Activated CD4-positive, CD25-positive, alpha-beta regulatory T cell (primary cell): ENCODE measurements at regions not wholly inside any gene's neighbourhood (a gene's known extent, or its start where the extent isn't known, plus 50 kb on each side); places are given as distances from the start of the nearest gene placed in this dataset.
"Not testable (repeated sequence)": the region's sequence is repeated elsewhere in the genome, so short reads cannot be mapped to it uniquely, and the experiment has no call there.

Source experiments
- DNase-seq, 4 experiments: peaks; one replicate each; lab custom pipeline; 2025; lab: John Stamatoyannopoulos, UW

GRCh38 chr6:167662075-167662880 is 164.4 kb upstream of the AFDN start:
- no peak for DNase-seq

GRCh38 chr6:167662881-167663205 is 163.9 kb upstream of the AFDN start:
- DNase-seq, result no peak

DNA sequence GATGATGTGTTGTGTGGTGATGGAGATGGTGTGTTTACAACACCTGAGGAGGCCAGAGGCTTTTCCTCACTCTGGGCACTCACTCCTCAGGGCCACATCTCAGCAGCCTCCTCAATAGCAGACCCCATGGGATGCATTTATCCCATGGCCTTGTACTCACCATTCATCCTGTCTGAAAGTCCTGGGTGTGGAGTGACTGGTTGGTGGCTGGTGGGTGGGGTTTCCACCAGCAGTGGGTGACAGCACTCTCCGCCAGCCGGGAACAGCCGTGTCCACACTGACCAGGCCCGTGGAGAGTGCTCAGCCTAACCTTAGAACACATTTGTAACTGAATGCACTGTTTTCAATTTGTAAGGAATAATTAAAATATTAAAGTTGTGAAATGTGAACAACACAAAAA is 163.4 kb upstream of the AFDN start:
- no peak for DNase-seq

DNA sequence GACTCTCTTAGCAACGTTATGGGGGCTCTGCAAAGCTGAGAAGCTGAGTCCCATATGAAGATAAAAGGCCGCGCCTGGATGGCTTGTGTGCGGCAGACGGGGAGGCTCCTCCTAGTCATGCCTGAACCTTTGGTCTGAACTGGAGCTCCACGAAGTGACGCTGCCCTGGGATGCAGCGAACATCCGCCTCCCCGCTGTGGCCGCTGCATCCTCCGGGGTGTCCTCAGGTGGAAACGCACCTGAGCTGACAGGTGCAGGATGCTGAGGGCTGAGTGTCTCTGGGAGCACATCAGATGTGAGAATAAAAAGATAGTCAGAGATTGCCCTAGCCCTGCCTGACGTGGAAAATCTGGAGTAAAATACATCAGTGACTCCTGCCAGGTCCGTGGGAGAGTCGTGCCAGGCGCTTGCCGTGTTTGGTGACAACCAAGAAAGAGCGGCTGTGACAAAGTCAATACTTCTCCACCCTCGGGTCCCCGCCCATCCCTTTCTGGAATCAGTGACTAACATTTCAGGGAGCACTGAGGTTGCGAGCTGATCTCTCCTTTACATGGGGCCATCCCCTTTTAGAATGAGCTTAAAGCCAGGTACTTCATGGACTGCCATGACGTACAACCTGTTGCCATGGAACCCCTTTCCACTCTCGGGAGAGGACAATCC is 162.8 kb upstream of the AFDN start:
- no peak for DNase-seq

GRCh38 chr6:167664678-167665660 is 161.7 kb upstream of the AFDN start:
- no peak for DNase-seq

- no peak for DNase-seq
These were observed 160.9 kb upstream of the AFDN start for GRCh38 chr6:167665698-167666330.

- no peak for DNase-seq
These were observed 160.0 kb upstream of the AFDN start for GRCh38 chr6:167666571-167667203.

DNA sequence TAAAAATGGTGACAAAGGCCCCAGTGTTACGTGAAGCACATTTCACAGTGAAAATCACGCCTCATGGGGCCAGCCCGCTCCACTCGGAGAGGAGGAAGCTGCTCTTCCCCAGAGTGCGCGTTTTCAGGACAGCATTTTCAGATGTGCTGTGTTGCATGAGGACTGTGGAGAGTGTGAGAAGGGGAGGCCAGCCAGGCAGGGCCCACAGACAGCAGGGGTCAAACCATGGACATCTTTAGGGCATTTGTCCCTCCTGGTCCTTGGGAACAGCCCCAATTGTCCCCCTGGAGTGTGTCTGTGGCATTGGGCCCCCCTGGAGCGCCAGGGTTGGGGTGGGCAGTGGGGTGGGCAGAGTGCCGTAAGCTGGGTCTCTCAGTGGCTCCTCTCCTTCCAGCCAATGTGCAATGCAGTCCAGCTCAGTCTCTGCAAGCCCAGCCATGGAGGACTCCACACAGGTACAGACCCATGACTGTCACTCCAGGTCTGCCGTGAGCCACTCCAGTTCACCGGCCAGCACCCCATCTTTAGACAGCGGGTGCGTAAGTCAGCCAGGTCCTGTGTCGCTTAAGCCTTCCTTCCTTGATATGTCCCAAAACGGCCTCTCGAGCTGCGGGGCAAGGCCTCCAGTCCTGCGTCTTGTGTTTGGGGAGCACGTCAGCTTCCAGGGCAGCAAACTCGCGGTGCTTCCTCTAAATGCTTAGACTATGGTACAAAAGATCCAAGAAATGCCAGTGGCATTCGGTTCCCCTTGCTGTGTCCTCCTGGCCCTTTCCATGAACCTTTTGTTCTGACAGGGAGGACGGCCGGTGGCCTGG is 159.3 kb upstream of the AFDN start:
- DNase-seq, result no peak

- no peak for DNase-seq
These were observed 158.5 kb upstream of the AFDN start for GRCh38 chr6:167668019-167668753.

DNA sequence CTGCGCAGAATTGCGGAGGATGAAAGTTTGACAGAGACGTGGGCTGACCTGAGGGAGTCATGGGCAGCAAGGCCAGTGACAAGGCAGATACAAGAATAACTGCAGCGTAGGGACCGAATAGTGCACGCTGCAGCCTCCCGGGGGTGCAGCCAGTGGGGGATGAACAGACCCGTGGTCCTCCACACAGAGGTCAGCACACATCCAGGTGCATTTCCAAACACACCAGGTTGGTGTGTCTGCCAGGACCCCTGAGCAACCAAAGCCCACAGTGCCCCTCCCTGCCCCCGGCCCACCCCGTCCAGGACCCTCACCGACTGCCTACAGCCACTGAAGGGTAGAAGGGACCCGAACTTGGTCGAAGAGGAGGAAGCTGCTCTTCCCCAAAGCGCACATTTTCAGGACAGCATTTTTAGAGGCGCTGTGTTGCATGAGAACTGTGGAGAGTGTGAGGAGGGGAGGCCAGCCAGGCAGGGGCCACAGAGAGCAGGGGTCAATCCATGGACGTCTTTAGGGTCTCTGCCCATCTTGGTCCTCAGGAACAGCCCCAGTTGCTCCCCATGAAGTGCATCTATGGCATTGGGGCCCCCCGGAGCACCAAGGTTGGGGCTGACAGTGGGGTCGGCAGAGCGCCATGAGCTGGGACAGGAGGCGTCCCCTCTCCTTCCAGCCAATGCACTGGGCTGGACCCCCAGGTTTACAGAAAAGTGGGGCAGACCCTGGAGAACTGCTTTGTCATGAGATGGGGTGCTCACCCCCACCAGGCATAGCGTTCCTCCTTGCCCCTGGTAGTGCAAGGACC is 157.8 kb upstream of the AFDN start:
- DNase-seq, result no peak

DNA sequence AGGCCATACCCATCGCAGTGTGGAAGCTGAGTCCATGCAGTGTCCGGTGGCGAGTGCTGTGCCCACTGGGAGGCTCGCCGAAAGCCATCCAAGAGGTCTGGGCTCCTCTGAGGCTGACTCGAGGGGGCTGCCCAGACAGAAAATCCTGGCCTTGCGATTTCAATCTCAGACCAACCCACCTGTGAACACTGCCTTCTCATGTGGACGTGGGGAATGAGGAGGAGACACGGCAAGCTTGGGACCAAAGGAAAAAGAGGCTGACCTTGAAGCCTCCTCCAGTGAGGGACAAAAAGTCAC is 157.2 kb upstream of the AFDN start:
- DNase-seq, result no peak

GRCh38 chr6:167669870-167670802 is 156.6 kb upstream of the AFDN start:
- no peak for DNase-seq

DNA sequence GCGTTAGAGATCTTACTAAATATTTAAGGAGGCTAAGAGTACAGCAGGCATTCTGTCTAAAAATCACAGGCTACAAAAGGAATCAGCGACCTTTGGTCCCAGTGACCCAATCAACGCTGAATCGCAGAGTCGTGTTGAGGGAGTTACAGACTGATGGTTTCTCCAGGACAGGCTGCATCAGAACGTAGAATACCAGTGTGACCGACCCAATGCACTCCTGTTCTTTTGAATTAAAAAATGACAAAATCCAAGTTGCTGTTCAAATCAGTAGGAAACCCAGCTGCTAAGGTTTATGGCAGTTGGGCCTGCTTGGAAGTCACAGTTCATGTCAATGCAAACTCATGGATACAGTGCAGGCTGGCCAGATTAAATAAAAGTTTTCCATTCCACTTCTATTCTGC is 155.8 kb upstream of the AFDN start:
- DNase-seq, result no peak

- not testable (repeated sequence) for DNase-seq
These were observed 155.2 kb upstream of the AFDN start for GRCh38 chr6:167671379-167671976.

- DNase-seq, result no peak
These were observed 154.6 kb upstream of the AFDN start for GRCh38 chr6:167671977-167672687.

DNA sequence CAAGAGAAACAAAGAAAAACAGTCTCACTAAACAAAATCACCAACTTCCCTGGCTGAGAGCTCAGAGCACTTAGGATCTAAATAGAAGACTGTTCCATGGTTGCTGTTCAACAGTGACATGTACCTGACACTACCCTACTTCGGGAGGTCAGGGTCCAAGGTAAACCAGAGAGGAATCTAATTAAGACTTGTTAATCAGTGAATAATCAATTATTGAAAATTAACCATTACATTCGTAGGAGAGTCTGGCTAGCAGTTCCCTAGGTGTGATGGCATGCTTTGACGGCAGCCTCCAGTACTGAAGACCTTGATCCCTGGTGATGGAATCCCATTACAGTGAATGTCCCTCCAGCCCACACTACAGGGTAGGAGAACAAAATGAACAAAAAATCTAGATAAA is 154.0 kb upstream of the AFDN start:
- no peak for DNase-seq

DNA sequence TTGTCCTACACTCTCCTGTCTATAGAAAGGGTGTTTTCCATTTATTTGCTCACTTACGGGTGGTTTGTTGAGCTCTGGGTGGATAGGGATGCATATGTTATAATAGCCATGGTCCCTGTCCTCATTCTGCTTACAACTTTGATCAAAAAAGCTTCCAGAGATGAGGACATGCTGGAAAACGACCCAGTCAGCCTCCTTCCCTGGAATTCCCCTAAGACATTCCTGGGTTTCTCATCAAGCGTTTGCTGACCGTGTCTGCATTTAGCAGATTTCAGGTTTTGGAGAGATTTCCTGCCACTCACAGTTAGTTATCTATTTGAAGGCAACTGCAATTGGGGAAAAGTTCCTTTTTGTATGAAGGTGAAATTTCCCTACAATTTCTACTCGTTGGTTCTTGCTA is 152.8 kb upstream of the AFDN start:
- no peak for DNase-seq
